ENCODE measurements at regions not wholly inside any gene's neighbourhood (a gene's known extent, or its start where the extent isn't known, plus 50 kb on each side); places are given as distances from the start of the nearest gene placed in this dataset.
"Not testable (repeated sequence)": the region's sequence is repeated elsewhere in the genome, so short reads cannot be mapped to it uniquely, and the experiment has no call there.

DNA sequence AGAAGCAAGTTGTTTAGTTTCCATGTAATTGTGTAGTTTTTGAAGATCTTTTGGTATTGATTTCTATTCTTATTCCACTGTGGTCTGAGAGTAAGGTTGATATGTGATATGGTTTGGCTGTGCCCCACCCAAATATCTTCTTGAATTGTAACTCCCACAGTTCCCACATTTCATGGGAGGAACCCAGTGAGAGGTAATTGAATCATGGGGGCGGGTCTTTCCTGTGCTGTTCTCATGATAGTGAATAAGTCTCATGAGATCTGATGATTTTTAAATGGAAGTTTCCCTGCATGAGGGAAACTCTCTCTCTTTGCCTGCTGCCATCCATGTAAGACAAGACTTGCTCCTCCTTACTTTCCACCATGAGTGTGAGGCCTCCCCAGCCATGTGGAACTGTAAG is 255.3 kb downstream of the S1PR1 start:
- DNase-seq, result not testable (repeated sequence)

DNA sequence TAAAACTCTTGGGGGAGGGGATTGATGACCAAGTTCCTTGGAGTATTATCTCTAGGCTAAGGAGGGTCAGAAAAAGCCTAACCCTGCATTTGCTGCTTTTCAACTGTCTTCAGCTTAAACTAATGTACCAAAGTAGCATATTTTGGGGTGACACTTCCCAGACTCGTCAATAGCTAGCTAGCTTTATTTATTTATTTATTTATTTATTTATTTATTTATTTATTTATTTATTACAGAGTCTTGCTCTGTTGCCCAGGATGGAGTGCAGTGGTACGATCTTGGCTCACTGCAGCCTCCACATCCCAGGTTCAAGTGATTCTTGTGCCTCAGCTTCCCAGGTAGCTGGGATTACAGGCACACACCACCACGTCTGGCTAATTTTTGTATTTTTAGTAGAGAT is 257.1 kb downstream of the S1PR1 start:
- not testable (repeated sequence) for DNase-seq

DNA sequence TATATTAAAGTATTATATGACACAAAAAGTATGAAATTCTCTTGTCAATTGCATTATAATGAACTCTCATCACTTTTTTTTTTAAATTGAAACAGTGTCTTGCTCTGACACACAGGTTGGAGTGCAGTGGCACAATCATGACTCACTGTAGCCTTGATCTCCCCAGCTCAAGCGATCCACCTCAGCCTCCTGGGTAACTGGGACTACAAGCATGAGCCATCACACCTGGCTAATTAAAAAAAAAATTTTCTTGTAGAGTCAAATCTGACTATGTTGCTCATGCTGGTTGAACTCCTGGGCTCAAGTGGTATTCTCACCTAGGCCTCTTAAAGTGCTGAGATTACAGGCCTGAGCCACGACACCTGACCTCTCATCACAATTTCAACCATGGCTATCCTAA is 259.3 kb downstream of the S1PR1 start:
- no peak for DNase-seq

DNA sequence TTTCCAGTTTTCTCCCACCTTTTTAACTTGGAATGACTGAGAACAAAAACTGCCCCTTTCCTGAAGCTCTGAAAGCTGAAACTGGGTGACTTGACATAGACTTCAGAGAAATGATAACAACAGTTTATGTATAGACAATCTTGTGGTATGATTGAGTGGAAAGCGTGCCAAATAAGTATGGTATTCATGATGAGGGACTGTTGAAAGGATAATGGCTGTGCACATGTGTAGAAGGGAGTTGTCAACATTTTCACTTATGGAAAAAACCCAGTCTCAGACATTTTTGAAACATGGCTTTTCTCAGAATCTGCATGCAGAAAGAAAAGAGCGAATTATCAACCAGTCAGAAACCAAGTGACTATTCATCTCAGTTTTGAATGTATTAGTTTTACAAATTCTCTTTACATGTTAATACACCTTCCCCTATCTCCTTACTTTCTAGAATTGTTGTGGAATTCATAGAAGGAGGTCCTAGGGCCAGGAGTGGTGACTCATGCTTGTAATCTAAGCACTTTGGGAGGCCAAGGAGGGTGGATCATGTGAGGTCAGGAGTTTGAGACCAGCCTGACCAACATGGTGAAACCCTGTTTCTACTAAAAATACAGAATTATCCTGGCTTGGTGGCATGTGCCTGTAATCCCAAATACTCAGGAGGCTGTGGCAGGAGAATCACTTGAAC is 261.2 kb downstream of the S1PR1 start:
- no peak for DNase-seq

DNA sequence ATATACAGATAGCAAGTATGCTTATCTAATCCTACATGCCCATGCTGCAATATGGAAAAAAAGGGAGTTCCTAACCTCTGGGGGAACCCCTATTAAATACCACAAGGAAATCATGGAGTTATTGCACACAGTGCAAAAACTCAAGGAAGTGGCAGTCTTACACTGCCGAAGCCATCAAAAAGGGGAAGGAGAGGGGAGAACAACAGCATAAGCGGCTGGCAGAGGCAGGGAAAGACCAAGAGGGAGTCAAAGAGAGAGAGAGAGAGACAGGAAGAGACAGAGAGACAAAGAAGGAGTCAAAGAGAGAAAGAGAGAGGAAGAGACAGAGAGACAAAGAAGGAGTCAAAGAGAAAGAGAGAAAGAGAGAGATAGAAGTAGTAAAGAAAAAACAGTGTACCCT is 267.3 kb downstream of the S1PR1 start:
- not testable (repeated sequence) for DNase-seq

DNA sequence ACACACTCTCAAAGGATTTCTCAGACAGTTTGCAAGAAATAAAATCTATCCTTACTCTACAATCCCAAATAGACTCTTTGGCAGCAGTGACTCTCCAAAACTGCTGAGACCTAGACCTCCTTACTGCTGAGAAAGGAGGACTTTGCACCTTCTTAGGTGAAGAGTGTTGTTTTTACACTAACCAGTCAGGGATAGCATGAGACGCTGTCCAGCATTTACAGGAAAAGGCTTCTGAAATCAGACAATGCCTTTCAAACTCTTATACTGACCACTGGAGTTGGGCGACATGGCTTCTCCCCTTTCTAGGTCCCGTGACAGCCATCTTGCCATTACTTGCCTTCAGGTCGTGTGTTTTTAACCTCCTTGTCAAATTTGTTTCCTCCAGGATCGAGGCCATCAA is 268.4 kb downstream of the S1PR1 start:
- not testable (repeated sequence) for DNase-seq

DNA sequence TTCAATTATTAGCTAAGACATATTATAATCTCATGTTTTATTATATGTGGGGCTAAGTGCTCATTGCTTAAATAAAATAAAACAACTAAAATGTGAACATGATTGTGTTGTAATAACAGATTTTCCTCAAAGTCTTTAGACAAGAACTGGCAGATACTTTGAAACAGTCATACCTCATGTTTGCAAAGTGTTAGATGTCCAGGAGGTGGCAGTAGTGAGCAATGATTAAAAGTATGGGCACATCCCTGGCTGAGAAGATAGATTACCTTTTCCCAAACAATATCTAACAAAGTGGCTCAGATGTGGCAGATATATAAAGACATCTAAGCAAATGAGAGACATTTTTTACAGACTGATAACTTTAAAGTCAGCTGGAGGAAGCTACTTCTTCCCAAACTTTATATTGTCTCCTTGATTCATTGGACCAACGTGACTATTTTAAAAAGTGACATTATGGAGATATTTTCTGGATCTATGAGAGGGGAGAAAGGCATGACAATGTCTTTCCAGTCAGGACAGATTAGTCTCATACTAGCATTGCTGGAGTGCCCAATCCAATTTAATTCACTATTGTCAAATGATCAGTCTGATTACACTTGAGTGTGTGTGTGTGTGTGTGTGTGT is 269.8 kb downstream of the S1PR1 start:
- peak in 1 of 2 donors; percentile 55 for DNase-seq

DNA sequence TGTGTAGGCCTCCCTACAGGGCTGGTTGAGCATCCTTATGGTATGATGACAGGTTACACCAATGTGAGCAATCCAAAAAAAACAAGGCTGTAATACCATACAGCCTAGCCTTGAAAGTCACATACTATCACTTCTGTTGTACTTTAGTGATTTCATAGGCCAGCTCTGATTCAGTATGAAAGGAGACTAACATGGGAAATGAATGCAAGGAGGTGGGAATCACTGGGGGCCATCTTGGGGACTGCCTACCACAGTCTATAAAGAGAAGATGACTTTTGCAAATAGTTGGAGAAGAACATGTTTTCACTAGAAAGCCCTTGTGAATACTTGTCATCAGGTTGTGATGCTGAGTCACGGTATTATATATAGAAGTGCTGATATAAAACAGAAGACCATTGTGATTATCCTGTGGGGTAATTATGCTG is 270.7 kb downstream of the S1PR1 start:
- DNase-seq, result no peak

DNA sequence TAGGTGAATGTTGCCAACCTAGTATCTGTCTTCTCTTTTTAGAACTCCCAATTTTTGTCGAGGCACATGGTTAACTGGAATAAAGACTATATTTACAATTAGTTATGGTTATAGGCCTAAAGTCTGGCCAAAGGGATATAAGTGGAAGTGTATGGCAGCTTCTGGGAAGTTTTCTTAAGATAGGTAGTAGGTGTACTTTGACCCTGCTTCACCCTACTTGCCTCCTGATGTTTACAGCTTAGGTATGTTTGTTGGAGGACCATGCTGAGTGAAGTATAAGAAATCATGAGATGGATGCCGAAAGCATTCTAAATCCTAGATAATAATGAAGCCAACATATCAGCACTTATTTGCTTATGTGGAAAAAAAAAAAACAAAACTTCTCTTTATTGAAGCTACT is 272.1 kb downstream of the S1PR1 start:
- no peak for DNase-seq

DNA sequence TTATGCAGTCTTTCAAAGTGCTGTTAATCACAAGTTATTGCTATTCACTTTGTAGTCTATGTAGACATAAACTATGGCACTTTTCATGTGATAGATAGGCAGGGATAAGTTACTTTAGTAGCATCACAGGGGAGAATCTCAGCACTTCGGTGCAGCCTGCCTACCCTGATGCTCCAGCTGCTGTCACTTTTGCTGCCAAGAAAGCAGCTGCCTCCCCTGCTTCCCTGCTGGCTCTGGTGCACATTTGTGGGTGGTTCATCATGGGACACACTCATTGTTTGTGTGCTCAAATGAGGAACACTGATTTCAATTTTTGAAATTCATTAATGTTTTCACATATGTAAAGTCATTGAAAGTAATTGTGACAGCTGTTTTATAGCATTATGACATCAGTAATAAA is 272.6 kb downstream of the S1PR1 start:
- no peak for DNase-seq

DNA sequence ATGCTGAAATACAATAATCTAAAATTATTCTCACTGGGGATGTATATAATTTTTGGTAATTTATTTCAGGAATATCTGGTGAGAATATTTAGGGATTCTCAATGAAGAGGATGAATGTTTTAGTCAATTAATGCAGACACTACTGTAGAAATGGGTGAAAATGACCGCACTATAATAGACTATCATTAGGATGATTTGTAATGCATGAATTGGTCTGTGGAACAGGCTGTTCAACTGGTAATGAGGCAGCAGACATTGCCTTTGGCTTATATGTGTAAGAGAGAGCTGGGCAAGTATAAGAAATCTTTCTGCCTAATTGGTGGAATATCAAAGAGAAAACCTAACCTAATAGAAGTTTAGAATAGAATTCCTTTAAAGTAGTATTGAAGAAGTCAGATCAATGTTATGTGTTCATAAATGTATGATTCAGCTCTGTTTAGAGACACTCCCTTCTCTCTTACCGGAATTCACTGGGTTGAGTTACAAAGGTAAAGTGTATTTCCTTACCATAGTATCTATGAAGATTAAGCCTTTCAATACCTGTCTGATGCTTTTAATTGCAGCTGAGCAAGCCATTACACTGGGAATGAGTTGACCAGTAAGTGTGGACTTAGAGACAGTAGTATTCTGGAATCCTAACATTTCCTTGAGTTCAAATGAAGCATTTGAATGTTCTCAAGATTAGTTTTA is 274.5 kb downstream of the S1PR1 start:
- no peak for DNase-seq

DNA sequence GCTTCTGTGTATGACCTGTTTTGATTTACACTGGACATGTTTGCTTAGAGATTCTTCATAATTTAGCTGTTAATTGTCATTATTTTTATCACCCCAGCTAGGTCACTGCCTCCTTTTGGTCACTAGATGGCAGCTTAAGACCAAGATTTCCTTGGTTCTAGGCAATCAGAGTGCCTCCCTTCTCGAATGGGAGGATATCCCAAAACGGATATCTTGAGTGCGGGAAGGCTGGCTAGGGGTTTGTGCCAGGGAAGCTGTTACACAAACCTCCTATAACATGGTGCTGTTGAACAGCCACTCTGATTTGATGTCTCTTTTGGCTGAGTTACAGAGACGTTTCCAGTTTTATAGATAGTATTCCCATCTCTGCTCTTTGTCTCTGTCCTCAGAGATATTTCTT is 283.5 kb downstream of the S1PR1 start:
- peak in 1 of 2 donors; percentile 34 for DNase-seq

DNA sequence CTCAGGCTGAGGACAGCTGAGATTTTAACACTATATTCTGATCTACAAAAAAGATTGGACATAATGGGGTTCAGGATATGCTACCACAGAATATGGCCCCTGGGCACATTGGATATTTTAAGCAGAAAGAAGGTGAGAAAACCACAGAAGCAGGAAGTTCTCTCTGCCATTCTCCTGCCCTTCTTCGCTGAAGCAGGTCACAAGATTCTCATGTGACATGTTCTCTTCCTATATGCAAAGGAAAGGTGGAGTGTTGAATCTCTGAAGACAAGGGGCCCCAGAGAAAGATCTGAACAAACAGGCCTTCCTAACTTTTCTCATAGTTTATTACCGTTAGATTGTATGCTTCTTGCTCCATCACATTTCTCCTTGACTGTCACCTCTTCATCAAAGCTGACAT is 285.7 kb downstream of the S1PR1 start:
- DNase-seq, result no peak

DNA sequence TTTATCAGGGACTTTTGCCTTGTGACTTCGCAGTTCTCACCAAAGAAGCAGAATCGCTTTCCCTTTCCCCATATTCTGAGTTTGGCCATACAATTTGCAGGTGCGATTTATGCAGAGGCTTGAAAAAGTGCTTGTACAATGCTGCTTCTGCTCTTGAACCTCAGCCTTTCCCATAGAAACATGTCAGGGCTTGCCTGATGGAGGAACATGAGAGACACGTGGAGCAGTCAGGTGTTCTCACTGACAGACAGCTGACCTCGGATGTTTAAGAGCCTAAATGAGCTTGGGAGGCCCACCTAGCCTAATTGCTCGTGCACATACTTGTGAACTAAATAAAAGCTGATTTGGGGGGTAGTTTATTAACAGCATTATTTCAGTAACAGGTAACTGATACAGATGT is 290.0 kb downstream of the S1PR1 start:
- DNase-seq, result no peak

DNA sequence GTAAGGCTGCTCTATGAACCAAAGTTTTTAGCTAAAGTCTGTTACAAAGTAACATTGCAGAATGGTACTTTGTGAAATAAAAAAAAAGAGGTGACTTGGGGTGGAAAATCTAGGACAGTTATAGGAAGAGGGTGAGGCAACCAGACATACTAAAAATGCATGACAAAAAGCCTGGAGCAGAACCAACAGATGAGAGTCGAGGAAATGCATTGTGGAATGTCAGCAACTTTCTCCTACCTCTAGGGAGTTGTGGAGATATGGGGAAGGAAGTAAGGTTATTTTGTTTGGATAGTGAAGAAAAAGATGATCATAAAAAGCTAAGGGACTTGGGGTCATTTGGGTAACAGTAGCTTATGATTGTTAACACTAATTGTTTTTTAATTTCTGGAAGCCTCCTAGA is 295.6 kb downstream of the S1PR1 start:
- no peak for DNase-seq

DNA sequence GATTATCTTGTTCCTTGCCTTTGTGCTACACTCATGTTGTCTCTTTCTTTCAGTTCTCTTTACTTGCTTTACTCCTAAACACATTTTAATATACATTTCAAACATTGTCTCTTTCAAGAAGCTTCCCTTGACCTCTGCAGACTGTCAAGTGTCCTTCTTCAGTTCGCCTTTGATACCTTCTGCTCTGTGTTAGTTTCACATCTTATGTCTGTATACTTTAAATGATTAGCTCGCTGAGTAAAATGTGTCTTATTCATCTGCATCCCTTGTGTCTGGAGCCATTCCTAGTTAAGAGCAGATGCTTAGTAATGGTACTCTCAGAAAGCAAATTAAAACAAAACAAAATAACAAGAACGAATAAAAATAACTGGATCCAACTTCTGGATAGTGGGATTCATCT is 303.3 kb downstream of the S1PR1 start:
- no peak for DNase-seq

DNA sequence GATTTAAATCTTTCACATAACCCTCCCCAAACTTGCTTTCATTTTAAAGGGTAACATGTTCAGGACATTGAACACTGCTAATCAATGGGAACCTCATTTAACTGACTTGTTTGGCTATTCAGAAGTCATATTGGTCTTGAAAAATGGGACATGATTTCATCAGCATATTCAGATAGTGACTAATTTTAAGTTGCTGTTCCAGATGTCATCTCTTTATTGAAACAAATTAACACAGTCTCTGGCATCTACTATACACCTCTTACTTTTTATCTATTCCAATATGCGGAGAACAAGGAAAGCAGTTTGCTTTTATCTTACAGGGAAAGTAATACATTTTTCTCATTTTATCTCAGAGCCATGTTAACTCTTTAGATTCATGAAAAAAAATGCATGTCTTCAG is 310.1 kb downstream of the S1PR1 start:
- DNase-seq, result no peak

DNA sequence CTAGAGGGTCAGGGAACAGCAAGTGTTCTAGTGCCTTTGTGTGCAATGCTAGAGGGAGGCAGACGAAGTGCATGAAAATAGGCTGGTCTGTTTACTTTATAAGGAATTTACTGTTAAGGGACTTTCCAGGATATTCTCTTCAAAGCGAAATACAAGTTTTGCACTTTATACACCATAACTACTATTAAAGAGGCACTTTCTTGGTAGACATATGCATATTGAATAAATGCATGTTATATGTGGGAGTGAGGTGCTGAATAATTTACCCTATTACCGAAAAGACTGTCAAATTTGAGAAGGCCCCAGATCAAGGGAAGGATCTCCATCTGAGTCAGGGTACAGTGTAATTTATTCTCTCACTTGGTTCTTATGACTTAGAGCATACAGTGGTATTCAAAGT is 310.5 kb downstream of the S1PR1 start:
- DNase-seq, result no peak

DNA sequence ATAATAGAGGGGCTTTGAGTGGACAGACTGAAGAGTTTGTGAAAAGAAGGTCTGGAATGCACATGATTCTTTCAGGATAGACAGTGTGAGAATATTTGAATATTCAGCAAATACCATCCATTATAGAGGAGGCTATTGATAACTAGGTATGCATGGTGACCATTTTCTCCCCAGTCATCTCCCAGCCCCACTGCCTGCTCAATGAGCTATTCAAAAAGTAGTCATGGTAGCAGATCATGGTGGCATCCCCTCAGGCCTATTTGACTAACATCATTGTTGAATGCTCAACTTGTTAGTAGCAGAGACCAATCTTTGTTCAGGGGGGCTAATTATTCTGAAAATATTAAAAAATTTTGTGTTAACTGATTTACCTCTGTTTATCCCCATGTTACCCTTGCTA is 311.6 kb downstream of the S1PR1 start:
- no peak for DNase-seq

DNA sequence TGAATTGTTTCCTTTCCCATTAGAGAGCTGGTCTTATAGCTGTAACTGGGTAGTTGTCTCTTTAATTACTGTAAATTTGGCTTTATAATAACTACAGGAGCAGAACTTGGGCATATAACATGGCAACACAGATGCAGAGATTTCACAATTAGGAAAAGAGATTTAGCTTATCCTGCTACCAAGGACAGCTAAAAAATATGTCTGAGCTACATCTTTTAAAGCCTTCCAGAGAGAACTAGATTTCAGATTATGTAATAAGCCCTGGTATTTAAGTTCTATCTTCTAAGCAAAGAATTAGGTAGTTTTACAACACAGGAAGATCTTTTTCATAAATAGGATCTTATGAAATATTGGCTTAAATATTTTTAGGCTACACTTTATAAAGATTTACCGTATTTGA is 313.8 kb downstream of the S1PR1 start:
- DNase-seq, result no peak

DNA sequence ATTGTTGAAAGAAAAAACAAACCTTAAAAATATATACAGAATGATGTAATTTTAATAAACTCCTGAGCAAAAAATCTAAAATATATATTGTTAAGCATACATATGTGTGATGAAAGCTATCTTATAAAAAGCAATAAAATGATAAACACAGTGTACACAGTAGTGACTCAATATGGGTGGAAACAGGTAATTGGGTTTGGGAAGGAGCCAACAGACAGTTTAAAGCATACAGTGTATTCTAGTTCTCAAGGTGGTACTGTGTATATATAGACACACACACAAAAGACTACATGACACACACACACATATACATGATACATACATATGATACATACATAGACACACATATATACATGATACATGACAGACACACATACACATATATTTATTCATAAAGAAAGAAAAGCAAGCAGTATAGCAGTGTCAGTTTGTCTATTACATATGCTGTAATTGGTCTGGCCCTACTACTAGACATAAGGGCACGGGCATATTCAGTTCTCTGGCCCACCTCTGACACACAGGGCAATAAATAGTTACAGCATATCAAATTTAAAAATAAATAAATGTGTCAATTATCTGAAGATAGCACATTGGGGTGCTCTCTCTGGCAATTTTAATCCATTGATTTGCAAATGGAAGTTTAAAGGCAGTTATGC is 330.2 kb downstream of the S1PR1 start:
- DNase-seq, result no peak

DNA sequence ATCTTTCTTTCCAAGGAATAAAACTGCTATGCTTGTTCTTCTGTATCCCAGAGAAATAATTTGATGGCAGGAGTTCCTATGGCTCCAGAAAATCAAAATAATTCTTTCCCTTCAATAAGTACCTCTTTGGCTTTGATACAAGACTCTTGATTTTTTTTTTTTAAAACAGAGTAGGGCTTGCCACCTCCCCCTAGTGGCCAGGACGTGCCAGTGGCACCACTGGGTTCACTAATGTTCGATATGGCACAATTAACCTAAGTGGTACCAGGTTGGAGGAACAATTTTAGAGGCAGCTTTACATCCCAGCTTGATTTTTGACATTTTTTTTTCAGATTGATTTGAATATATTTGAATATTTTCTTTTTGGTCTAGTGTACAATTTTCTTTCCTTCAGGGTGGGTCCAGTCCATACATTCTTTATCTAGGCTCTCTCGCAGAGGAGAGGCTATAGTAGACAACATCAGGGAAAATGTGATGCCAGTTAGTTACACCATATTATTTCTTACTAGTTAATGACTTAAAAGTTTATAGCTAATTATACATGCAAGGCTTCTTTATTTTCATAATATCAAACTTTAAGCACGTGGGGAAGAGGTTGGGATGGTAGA is 330.9 kb downstream of the S1PR1 start:
- DNase-seq, result peak; percentile 29 to 37

DNA sequence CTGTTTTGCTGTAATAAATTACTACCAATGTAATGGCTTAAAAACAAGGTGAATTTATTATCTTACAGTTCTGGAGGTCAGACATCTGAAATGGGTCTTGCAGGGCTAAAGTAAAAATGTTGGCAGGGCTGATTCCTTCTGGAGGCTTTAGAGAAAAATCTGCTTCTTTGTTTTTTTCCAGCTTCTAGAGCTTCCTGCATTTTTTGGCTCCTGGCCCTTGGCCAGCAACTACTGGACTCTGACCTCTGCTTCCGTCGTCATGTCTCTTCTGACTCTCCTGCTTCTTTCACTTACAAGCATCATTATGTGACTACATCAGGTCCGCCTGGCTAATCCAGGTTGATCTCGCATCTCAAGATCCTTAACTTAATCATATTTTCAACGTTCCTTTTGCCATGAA is 350.9 kb downstream of the S1PR1 start:
- DNase-seq, result no peak
